ENCODE measurements at regions not wholly inside any gene's neighbourhood (a gene's known extent, or its start where the extent isn't known, plus 50 kb on each side); places are given as distances from the start of the nearest gene placed in this dataset.

- no peak for DNase-seq (ENCODE audit: low read depth in 1 of 2, low spot score in 1 of 2)
- peaks cover 2% of the 10 kb centered on the region for H3K27me3 ChIP-seq (ENCODE audit: insufficient read depth, poor library complexity, severe bottlenecking)
- no peak overlapping the region for H3K27ac ChIP-seq (replicated peaks)
- H3K4me3 ChIP-seq (replicated peaks; ENCODE audit: insufficient read depth, low read length), result no peak overlapping the region
- TF ChIP-seq POLR2AphosphoS5 (IDR thresholded peaks at IDR 0.05; ENCODE audit: low read depth), result no peak
- no peak for TF ChIP-seq SPI1 (IDR thresholded peaks at IDR 0.05; ENCODE audit: borderline replicate concordance, low read depth)
- TF ChIP-seq GABPA (IDR thresholded peaks at IDR 0.05; ENCODE audit: low read depth), result no peak
- TF ChIP-seq CTCF (IDR thresholded peaks at IDR 0.05; ENCODE audit: insufficient read depth, low read length), result no peak
- no peak for TF ChIP-seq REST (IDR thresholded peaks at IDR 0.05; ENCODE audit: insufficient replicate concordance, low read depth)
Observed at GRCh38 chr1:78222225-78222959, 176.6 kb downstream of the GIPC2 start.

GRCh38 chr1:78222960-78223358 is 177.2 kb downstream of the GIPC2 start:
- no peak for TF ChIP-seq SPI1 (IDR thresholded peaks at IDR 0.05; ENCODE audit: borderline replicate concordance, low read depth)
- no peak for TF ChIP-seq POLR2AphosphoS5 (IDR thresholded peaks at IDR 0.05; ENCODE audit: low read depth)
- TF ChIP-seq REST (IDR thresholded peaks at IDR 0.05; ENCODE audit: insufficient replicate concordance, low read depth), result no peak
- TF ChIP-seq GABPA (IDR thresholded peaks at IDR 0.05; ENCODE audit: low read depth), result no peak
- TF ChIP-seq CTCF (IDR thresholded peaks at IDR 0.05; ENCODE audit: insufficient read depth, low read length), result no peak
- peaks cover 2% of the 10 kb centered on the region for H3K27me3 ChIP-seq (ENCODE audit: insufficient read depth, poor library complexity, severe bottlenecking)
- H3K27ac ChIP-seq (replicated peaks), result no peak overlapping the region
- no peak overlapping the region for H3K4me3 ChIP-seq (replicated peaks; ENCODE audit: insufficient read depth, low read length)
- DNase-seq (ENCODE audit: low read depth in 1 of 2, low spot score in 1 of 2), result no peak

GRCh38 chr1:78223417-78224215 is 177.8 kb downstream of the GIPC2 start:
- no peak overlapping the region for H3K27ac ChIP-seq (replicated peaks)
- peaks cover 2% of the 10 kb centered on the region for H3K27me3 ChIP-seq (ENCODE audit: insufficient read depth, poor library complexity, severe bottlenecking)
- no peak overlapping the region for H3K4me3 ChIP-seq (replicated peaks; ENCODE audit: insufficient read depth, low read length)
- TF ChIP-seq CTCF (IDR thresholded peaks at IDR 0.05; ENCODE audit: insufficient read depth, low read length) (no peak), POLR2AphosphoS5 (IDR thresholded peaks at IDR 0.05; ENCODE audit: low read depth) (no peak), GABPA (IDR thresholded peaks at IDR 0.05; ENCODE audit: low read depth) (no peak), REST (IDR thresholded peaks at IDR 0.05; ENCODE audit: insufficient replicate concordance, low read depth) (no peak), SPI1 (IDR thresholded peaks at IDR 0.05; ENCODE audit: borderline replicate concordance, low read depth) (no peak)
- DNase-seq (ENCODE audit: low read depth in 1 of 2, low spot score in 1 of 2), result no peak

Data from HL-60 (cell line).